ENCODE measurements at regions not wholly inside any gene's neighbourhood (a gene's known extent, or its start where the extent isn't known, plus 50 kb on each side); places are given as distances from the start of the nearest gene placed in this dataset.

GRCh38 chr16:35751191-35751941 is 2292.0 kb downstream of the TP53TG3F start:
- Histone ChIP-seq H3K4me3 (ENCODE audit: low read depth, low read length, poor library complexity, severe bottlenecking) (no peak overlapping the region), H3K79me2 (ENCODE audit: insufficient read depth, low read length) (no peaks in the 10 kb centered on the region), H3K4me1 (ENCODE audit: insufficient read depth, low read length, severe bottlenecking) (no peaks in the 10 kb centered on the region), H4K20me1 (ENCODE audit: insufficient read depth, low read length) (no peaks in the 10 kb centered on the region), H3K9me3 (ENCODE audit: low read length) (no peaks in the 10 kb centered on the region), H2AFZ (ENCODE audit: low read length) (no peak overlapping the region), H3K27me3 (ENCODE audit: insufficient read depth, low read length) (no peaks in the 10 kb centered on the region), H3K27ac (ENCODE audit: low read depth, low read length, poor library complexity, severe bottlenecking) (no peak overlapping the region), H3K36me3 (ENCODE audit: insufficient read depth, low read length) (no peaks in the 10 kb centered on the region), H3K9me2 (ENCODE audit: low read depth, low read length) (no peaks in the 10 kb centered on the region), H3K9ac (ENCODE audit: low read length) (no peak overlapping the region), H3K4me2 (ENCODE audit: low read length) (no peak overlapping the region), H3F3A (ENCODE audit: insufficient read depth, low read length) (no peaks in the 10 kb centered on the region)
- no peak for TF ChIP-seq EZH2 (IDR thresholded peaks at IDR 0.05; ENCODE audit: borderline replicate concordance, low read length)
- TF ChIP-seq CTCF (IDR thresholded peaks at IDR 0.05; ENCODE audit: low read length): no peak

GRCh38 chr16:35752012-35752772 is 2292.8 kb downstream of the TP53TG3F start:
- no peak for TF ChIP-seq CTCF (IDR thresholded peaks at IDR 0.05; ENCODE audit: low read length)
- TF ChIP-seq EZH2 (IDR thresholded peaks at IDR 0.05; ENCODE audit: borderline replicate concordance, low read length): no peak

DNA sequence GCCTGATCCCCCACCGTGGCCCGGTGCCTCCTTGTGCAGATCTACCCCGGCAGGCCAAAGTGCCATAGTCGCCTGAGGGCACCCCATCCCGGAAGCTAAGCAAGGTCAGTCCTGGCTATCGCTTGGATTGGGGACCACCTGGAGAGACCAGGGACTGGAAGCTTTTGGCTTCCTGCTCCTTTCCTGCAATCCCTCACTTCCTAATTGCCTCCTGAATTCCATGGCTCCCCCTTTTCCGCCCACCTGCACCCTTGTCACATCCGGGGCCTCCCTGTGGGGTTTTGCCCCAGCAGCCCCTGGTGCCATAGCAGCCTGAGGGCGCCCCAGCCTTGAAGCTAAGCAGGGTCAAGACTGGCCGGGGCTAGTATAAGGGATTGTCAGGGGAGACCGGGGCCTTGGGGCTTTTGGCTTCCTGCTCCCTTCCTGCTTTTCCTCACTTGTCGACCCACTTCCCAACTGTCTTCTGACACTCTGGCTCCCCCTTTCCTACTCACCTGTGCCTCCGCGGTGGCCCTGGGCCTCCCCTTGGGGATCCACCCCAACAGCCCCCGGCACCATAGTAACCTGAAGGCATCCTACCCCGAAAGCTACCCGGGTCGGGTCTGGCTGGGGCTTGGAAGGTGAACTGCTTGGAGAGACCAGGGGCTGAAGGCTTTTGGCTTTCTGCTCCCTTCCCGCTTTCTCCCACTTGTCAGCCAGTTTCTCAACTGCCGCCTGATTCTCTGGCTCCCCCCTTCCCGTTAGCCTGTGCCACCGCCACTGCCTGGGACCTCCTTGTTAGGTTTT is 2293.6 kb downstream of the TP53TG3F start:
- H3K9ac ChIP-seq (ENCODE audit: low read length): no peak overlapping the region
- H3F3A ChIP-seq (ENCODE audit: insufficient read depth, low read length): no peaks in the 10 kb centered on the region
- TF ChIP-seq EZH2 (IDR thresholded peaks at IDR 0.05; ENCODE audit: borderline replicate concordance, low read length) (no peak), CTCF (IDR thresholded peaks at IDR 0.05; ENCODE audit: low read length) (no peak)
- no peaks in the 10 kb centered on the region for H3K9me2 ChIP-seq (ENCODE audit: low read depth, low read length)
- H3K4me2 ChIP-seq (ENCODE audit: low read length): no peak overlapping the region
- H4K20me1 ChIP-seq (ENCODE audit: insufficient read depth, low read length): no peaks in the 10 kb centered on the region
- no peak overlapping the region for H3K27ac ChIP-seq (ENCODE audit: low read depth, low read length, poor library complexity, severe bottlenecking)
- H3K27me3 ChIP-seq (ENCODE audit: insufficient read depth, low read length): no peaks in the 10 kb centered on the region
- H3K4me3 ChIP-seq (ENCODE audit: low read depth, low read length, poor library complexity, severe bottlenecking): no peak overlapping the region
- H3K4me1 ChIP-seq (ENCODE audit: insufficient read depth, low read length, severe bottlenecking): no peaks in the 10 kb centered on the region
- no peaks in the 10 kb centered on the region for H3K79me2 ChIP-seq (ENCODE audit: insufficient read depth, low read length)
- H2AFZ ChIP-seq (ENCODE audit: low read length): no peak overlapping the region
- H3K36me3 ChIP-seq (ENCODE audit: insufficient read depth, low read length): no peaks in the 10 kb centered on the region
- peaks cover 3% of the 10 kb centered on the region; the same call in 1 of the 2 replicates for H3K9me3 ChIP-seq (ENCODE audit: low read length)

More at GRCh38 chr16:35752012-35752772, 2292.8 kb downstream of the TP53TG3F start:
- Histone ChIP-seq H3K9me3 (ENCODE audit: low read length) (no peaks in the 10 kb centered on the region), H3K36me3 (ENCODE audit: insufficient read depth, low read length) (no peaks in the 10 kb centered on the region), H3K27me3 (ENCODE audit: insufficient read depth, low read length) (no peaks in the 10 kb centered on the region), H3K4me2 (ENCODE audit: low read length) (no peak overlapping the region), H3K9me2 (ENCODE audit: low read depth, low read length) (no peaks in the 10 kb centered on the region), H3K4me1 (ENCODE audit: insufficient read depth, low read length, severe bottlenecking) (no peaks in the 10 kb centered on the region), H3K9ac (ENCODE audit: low read length) (no peak overlapping the region), H2AFZ (ENCODE audit: low read length) (no peak overlapping the region), H3K4me3 (ENCODE audit: low read depth, low read length, poor library complexity, severe bottlenecking) (no peak overlapping the region), H3K79me2 (ENCODE audit: insufficient read depth, low read length) (no peaks in the 10 kb centered on the region), H3F3A (ENCODE audit: insufficient read depth, low read length) (no peaks in the 10 kb centered on the region), H3K27ac (ENCODE audit: low read depth, low read length, poor library complexity, severe bottlenecking) (no peak overlapping the region), H4K20me1 (ENCODE audit: insufficient read depth, low read length) (no peaks in the 10 kb centered on the region)

Data from OCI-LY1 (cell line).